Adrenal gland (tissue), 9 donors: ENCODE measurements at regions not wholly inside any gene's neighbourhood (a gene's known extent, or its start where the extent isn't known, plus 50 kb on each side); places are given as distances from the start of the nearest gene placed in this dataset.

ENCODE experiments used
- DNase-seq, 7 donors: peaks; one replicate each; pipeline ENCODE4 v3.0.0-alpha.2; 2019 to 2020
- H3K27ac ChIP-seq, 5 donors: fragments of 200-600 bp; sonication (generic) in 4 of 5; 1 replicate in 3 of 5; 2 replicates in 2 of 5; pipeline versions ENCODE4 v1.5.1 to v1.8.0; 2016 to 2020; ENCODE audit warnings: mild to moderate bottlenecking in 1 of 5
- H3K27me3 ChIP-seq: fragments of 200-600 bp; 2 replicates; pipeline ENCODE4 v1.8.0; 2021
- H3K36me3 ChIP-seq, 2 donors: fragments of 200-600 bp; replicated peaks in 1 of 2; 1 replicate in 1 of 2; 2 replicates in 1 of 2; pipeline versions ENCODE4 v1.5.1 to v1.8.0; 2018 to 2022
- H3K4me1 ChIP-seq, 2 donors: fragments of 200-600 bp; replicated peaks in 1 of 2; 1 replicate in 1 of 2; 2 replicates in 1 of 2; pipeline versions ENCODE4 v1.5.1 to v1.8.0; 2018 to 2021
- H3K4me3 ChIP-seq, 4 donors: fragments of 200-600 bp; sonication (generic) in 3 of 4; one replicate each; pipeline ENCODE4 v1.5.1; 2016 to 2018
- H3K9me3 ChIP-seq, 3 donors: fragments of 200-600 bp; sonication (generic) in 1 of 3; replicated peaks in 1 of 3; 1 replicate in 2 of 3; 2 replicates in 1 of 3; pipeline versions ENCODE4 v1.5.1 to v1.8.0; 2016 to 2021
- CTCF ChIP-seq, 6 experiments: fragments of 450-650 bp in 4 of 6; fragments of 200-600 bp in 2 of 6; sonication (generic) in 1 of 6; IDR thresholded peaks; 1 replicate in 5 of 6; 2 replicates in 1 of 6; pipeline versions ENCODE4 v1.5.1 to v1.8.0; 2016 to 2021; ENCODE audit warnings: antibody characterized with exemption in 6 of 6, mild to moderate bottlenecking in 2 of 6, moderate library complexity in 1 of 6
- POLR2A ChIP-seq, 2 donors: fragments of 450-650 bp; IDR thresholded peaks; one replicate each; pipeline ENCODE4 v1.6.1; 2017; ENCODE audit warnings: antibody characterized with exemption in 2 of 2, mild to moderate bottlenecking in 2 of 2, moderate library complexity in 1 of 2
- WGBS, 4 donors: extraction: QIAGEN DNeasy Blood & Tissue Kit in 2 of 4; methylation state at CpG; one replicate each; pipeline versions ENCODE4 v1.1.5 to v1.1.7; 2013 to 2017; 5-methylcytosine and 5-hydroxymethylcytosine counted together
- intact Hi-C, 2 donors: fragments of 100-400 bp; cut with DNase I; formaldehyde crosslinking; loops; one replicate each; pipeline versions ENCODE4 v1.14.1 to v1.15.0; 2022 to 2023
- donor health status: healthy with polysubstance abuse.
- donor health status: Bipolar disorder and iron deficiency.
- donor health status: DM: yes; HTN: yes; CAD: no.
- donor health status: DM: no; HTN: no; CAD: no.
- donor health status: DM: no; HTN: no; CAD: no.

GRCh38 chr2:236934656-236935055 is 151.0 kb upstream of the COPS8 start:
- 83 to 97% (median 91%) methylated on average over 3 of the region's 3 CpGs for WGBS, 4 donors
- H3K27ac ChIP-seq, result no peak overlapping the region
- no peaks in the 10 kb centered on the region for H3K4me1 ChIP-seq
- H3K36me3 ChIP-seq, result no peaks in the 10 kb centered on the region
- no peak for DNase-seq
- no peak for TF ChIP-seq CTCF (IDR thresholded peaks at IDR 0.05)
- TF ChIP-seq POLR2A (IDR thresholded peaks at IDR 0.05), result no peak
- intact Hi-C loops, result no loop called here
- no peaks in the 10 kb centered on the region for H3K27me3 ChIP-seq
- H3K9me3 ChIP-seq, result no peaks in the 10 kb centered on the region
- no peak overlapping the region for H3K4me3 ChIP-seq

DNA sequence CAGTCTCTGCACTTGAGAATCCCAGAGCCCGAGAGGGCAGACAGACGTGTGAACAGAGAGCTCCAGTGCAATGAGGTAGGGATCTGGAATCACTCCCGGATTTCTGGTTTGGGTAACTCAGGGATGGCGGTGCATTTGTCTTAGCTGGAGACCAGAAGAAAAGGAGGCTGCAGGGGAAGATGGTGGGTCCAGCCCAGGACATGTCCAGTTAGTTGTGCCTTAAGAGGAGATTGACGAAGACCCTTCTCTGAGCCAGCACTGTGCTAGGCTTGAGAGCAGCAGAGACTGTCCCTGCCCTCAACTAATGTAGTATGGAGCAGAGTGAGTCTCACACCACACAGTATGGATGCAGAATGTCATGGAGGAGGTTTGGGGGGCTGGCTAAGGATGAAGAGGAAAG is 150.6 kb upstream of the COPS8 start:
- Histone ChIP-seq H3K4me1 (no peaks in the 10 kb centered on the region), H3K27ac (no peak overlapping the region), H3K36me3 (no peaks in the 10 kb centered on the region), H3K4me3 (no peak overlapping the region), H3K9me3 (no peaks in the 10 kb centered on the region), H3K27me3 (no peaks in the 10 kb centered on the region)
- DNase-seq, result peak in 1 of 7 donors; percentile 29
- intact Hi-C loops, result no loop called here
- TF ChIP-seq POLR2A (IDR thresholded peaks at IDR 0.05), result no peak
- no peak for TF ChIP-seq CTCF (IDR thresholded peaks at IDR 0.05)
- 80 to 90% (median 84%) methylated on average over 5 of the region's 5 CpGs for WGBS, 4 donors

GRCh38 chr2:236935631-236936445 is 149.9 kb upstream of the COPS8 start:
- Histone ChIP-seq H3K27ac (no peak overlapping the region), H3K9me3 (no peaks in the 10 kb centered on the region), H3K27me3 (no peaks in the 10 kb centered on the region), H3K36me3 (no peaks in the 10 kb centered on the region), H3K4me1 (no peaks in the 10 kb centered on the region), H3K4me3 (no peak overlapping the region)
- TF ChIP-seq CTCF (IDR thresholded peaks at IDR 0.05) (no peak), POLR2A (IDR thresholded peaks at IDR 0.05) (no peak)
- intact Hi-C loops, result no loop called here
- WGBS, 4 donors, result 73 to 86% (median 84%) methylated on average over 5 to 10 of the region's 10 CpGs
- DNase-seq, result peak in 1 of 7 donors; percentile 17

GRCh38 chr2:236936446-236936940 is 149.2 kb upstream of the COPS8 start:
- peak in 1 of 7 donors; percentile 10 for DNase-seq
- WGBS, 4 donors, result 70 to 77% (median 72%) methylated on average over 7 of the region's 7 CpGs
- TF ChIP-seq CTCF (IDR thresholded peaks at IDR 0.05), result no peak
- no peak for TF ChIP-seq POLR2A (IDR thresholded peaks at IDR 0.05)
- H3K9me3 ChIP-seq, result no peaks in the 10 kb centered on the region
- no peaks in the 10 kb centered on the region for H3K36me3 ChIP-seq
- H3K4me3 ChIP-seq, result no peak overlapping the region
- H3K27me3 ChIP-seq, result no peaks in the 10 kb centered on the region
- no peak overlapping the region for H3K27ac ChIP-seq
- H3K4me1 ChIP-seq, result no peaks in the 10 kb centered on the region
- intact Hi-C loops, result no loop called here
